Neural progenitor cell (in vitro differentiated cells): ENCODE measurements at regions not wholly inside any gene's neighbourhood (a gene's known extent, or its start where the extent isn't known, plus 50 kb on each side); places are given as distances from the start of the nearest gene placed in this dataset.

ENCODE experiments used
- DNase-seq: peaks from one replicate; pipeline ENCODE4 v3.0.0-alpha.2; 2016; ENCODE audit warnings: low spot score
- H2AFZ ChIP-seq: fragments of 200-600 bp; sonication (generic); replicated peaks from 2 replicates; pipeline ENCODE4 v1.6.1; 2016; ENCODE audit warnings: antibody characterized with exemption
- H3F3A ChIP-seq: fragments of 200-600 bp; sonication (generic); 2 replicates; pipeline ENCODE4 v1.6.1; 2016; ENCODE audit warnings: antibody characterized with exemption, low read depth
- H3K27ac ChIP-seq: fragments of 200-600 bp; sonication (generic); 2 replicates; pipeline ENCODE4 v1.5.1; 2016; ENCODE audit warnings: mild to moderate bottlenecking
- H3K27me3 ChIP-seq: fragments of 200-600 bp; sonication (generic); 2 replicates; pipeline ENCODE4 v1.6.1; 2016; ENCODE audit warnings: mild to moderate bottlenecking, moderate library complexity
- H3K36me3 ChIP-seq: fragments of 200-600 bp; sonication (generic); 2 replicates; pipeline ENCODE4 v1.5.1; 2016
- H3K4me1 ChIP-seq: fragments of 200-600 bp; sonication (generic); 2 replicates; pipeline ENCODE4 v1.6.1; 2016; ENCODE audit warnings: mixed run types
- H3K4me2 ChIP-seq: fragments of 200-600 bp; sonication (generic); 2 replicates; pipeline ENCODE4 v1.6.1; 2016
- H3K4me3 ChIP-seq: fragments of 200-600 bp; sonication (generic); 2 replicates; pipeline ENCODE4 v1.5.1; 2016
- H3K79me2 ChIP-seq: fragments of 200-600 bp; sonication (generic); 2 replicates; pipeline ENCODE4 v1.6.1; 2016; ENCODE audit warnings: low read depth
- H3K9ac ChIP-seq: fragments of 200-600 bp; sonication (generic); 2 replicates; pipeline ENCODE4 v1.6.1; 2016
- H3K9me3 ChIP-seq: fragments of 200-600 bp; sonication (generic); 2 replicates; pipeline ENCODE4 v1.5.1; 2016; ENCODE audit warnings: low read depth
- H4K20me1 ChIP-seq: fragments of 200-600 bp; sonication (generic); 2 replicates; pipeline ENCODE4 v1.6.1; 2016; ENCODE audit warnings: low read depth
- H3K27ac Mint-ChIP-seq: 3 replicates; pipeline ENCODE4 v1.8.0; 2021; ENCODE audit warnings: mixed read lengths
- H3K27me3 Mint-ChIP-seq: 2 replicates; pipeline ENCODE4 v1.8.0; 2022; ENCODE audit warnings: low read depth, mild to moderate bottlenecking, inconsistent platforms, moderate library complexity, mixed read lengths; ENCODE audit not compliant: insufficient read depth
- H3K36me3 Mint-ChIP-seq: 3 replicates; pipeline ENCODE4 v1.8.0; 2021; ENCODE audit warnings: mixed read lengths
- H3K4me1 Mint-ChIP-seq: 3 replicates; pipeline ENCODE4 v1.8.0; 2021; ENCODE audit warnings: mixed read lengths
- H3K4me3 Mint-ChIP-seq: 3 replicates; pipeline ENCODE4 v1.8.0; 2021; ENCODE audit warnings: mild to moderate bottlenecking, moderate library complexity, mixed read lengths
- H3K9me3 Mint-ChIP-seq: 3 replicates; pipeline ENCODE4 v1.8.0; 2020; ENCODE audit warnings: mixed read lengths
- EZH2 ChIP-seq: fragments of 200-600 bp; sonication (generic); IDR thresholded peaks from 2 replicates; pipeline ENCODE4 v1.6.1; 2017; ENCODE audit warnings: antibody characterized with exemption, mild to moderate bottlenecking, moderate library complexity
- EZH2phosphoT487 ChIP-seq: fragments of 200-600 bp; sonication (generic); IDR thresholded peaks from 2 replicates; pipeline ENCODE4 v1.6.1; 2017; ENCODE audit warnings: antibody characterized with exemption
- TF ChIP-seq, protein P1 (sequence below): fragments of 200-600 bp; sonication (generic); IDR thresholded peaks from 2 replicates; pipeline ENCODE4 v1.5.1; 2017; ENCODE audit warnings: antibody characterized with exemption, mild to moderate bottlenecking

DNA sequence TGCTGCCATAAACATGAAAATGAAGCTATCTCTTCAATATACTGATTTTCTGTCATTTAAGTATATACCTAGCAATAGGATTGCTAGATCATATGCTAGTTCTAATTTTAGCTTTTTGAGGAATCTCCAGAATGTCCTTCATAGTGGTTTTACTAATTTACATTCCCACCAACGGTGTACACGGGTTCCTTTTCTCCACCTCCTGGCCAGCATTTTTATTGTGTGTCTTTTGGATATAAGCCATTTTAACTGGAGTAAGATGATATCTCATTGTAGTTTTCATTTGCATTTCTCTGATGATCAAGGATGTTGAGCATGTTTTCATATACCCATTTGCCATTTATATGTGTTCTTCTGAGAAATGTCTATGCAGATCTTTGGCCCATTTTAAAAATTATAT lies 446.5 kb downstream of the GABRG2 start:
- Histone ChIP-seq H3K4me3 (no peak overlapping the region), H3K27ac (no peak overlapping the region), H2AFZ (no peak overlapping the region), H3K27me3 (no peaks in the 10 kb centered on the region), H3K4me1 (no peaks in the 10 kb centered on the region), H4K20me1 (no peaks in the 10 kb centered on the region), H3K79me2 (no peaks in the 10 kb centered on the region), H3K9me3 (no peaks in the 10 kb centered on the region), H3F3A (no peaks in the 10 kb centered on the region), H3K36me3 (no peaks in the 10 kb centered on the region), H3K4me2 (no peak overlapping the region), H3K9ac (no peak overlapping the region)
- Mint-ChIP-seq H3K4me3 (no peak overlapping the region), H3K36me3 (no peaks in the 10 kb centered on the region), H3K4me1 (no peaks in the 10 kb centered on the region), H3K27ac (no peak overlapping the region), H3K27me3 (no peaks in the 10 kb centered on the region), H3K9me3 (no peaks in the 10 kb centered on the region)
- DNase-seq: no peak
- TF ChIP-seq EZH2phosphoT487 (no peak), EZH2 (no peak)
- TF ChIP-seq, protein P1, sequence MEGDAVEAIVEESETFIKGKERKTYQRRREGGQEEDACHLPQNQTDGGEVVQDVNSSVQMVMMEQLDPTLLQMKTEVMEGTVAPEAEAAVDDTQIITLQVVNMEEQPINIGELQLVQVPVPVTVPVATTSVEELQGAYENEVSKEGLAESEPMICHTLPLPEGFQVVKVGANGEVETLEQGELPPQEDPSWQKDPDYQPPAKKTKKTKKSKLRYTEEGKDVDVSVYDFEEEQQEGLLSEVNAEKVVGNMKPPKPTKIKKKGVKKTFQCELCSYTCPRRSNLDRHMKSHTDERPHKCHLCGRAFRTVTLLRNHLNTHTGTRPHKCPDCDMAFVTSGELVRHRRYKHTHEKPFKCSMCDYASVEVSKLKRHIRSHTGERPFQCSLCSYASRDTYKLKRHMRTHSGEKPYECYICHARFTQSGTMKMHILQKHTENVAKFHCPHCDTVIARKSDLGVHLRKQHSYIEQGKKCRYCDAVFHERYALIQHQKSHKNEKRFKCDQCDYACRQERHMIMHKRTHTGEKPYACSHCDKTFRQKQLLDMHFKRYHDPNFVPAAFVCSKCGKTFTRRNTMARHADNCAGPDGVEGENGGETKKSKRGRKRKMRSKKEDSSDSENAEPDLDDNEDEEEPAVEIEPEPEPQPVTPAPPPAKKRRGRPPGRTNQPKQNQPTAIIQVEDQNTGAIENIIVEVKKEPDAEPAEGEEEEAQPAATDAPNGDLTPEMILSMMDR: no peak

DNA sequence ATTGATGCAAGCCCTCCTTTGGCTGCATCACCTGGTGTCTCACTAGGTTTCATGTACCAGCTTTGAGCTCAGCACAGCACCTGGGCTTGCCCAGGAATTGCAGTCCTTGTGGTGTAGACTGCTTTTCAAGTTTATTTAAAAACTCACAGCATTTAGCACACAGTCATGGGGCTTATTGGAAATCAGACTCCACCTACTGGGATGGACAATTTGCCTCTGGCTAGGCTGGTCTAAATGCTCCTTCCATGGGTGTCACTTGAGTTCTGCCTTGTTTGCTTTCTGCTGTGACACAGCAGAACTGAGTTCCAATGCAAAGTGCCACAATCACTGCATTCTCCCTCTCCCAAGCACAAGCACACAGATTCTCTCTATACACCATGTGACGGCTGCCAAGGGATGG lies 453.3 kb downstream of the GABRG2 start:
- H3K79me2 ChIP-seq: no peaks in the 10 kb centered on the region
- no peak overlapping the region for H2AFZ ChIP-seq
- H3K4me1 Mint-ChIP-seq: no peaks in the 10 kb centered on the region
- H3K4me2 ChIP-seq: no peak overlapping the region
- DNase-seq: no peak
- H3K4me1 ChIP-seq: no peaks in the 10 kb centered on the region
- no peak overlapping the region for H3K27ac ChIP-seq
- peaks cover 4% of the 10 kb centered on the region for H3K9me3 Mint-ChIP-seq
- H3K4me3 Mint-ChIP-seq: no peak overlapping the region
- H3K27me3 ChIP-seq: no peaks in the 10 kb centered on the region
- H3K36me3 ChIP-seq: no peaks in the 10 kb centered on the region
- TF ChIP-seq EZH2phosphoT487 (no peak), EZH2 (no peak)
- TF ChIP-seq, protein P1: no peak
- no peaks in the 10 kb centered on the region for H4K20me1 ChIP-seq
- no peaks in the 10 kb centered on the region for H3F3A ChIP-seq
- H3K27ac Mint-ChIP-seq: no peak overlapping the region
- H3K9me3 ChIP-seq: no peaks in the 10 kb centered on the region
- no peak overlapping the region for H3K4me3 ChIP-seq
- H3K9ac ChIP-seq: no peak overlapping the region
- H3K36me3 Mint-ChIP-seq: no peaks in the 10 kb centered on the region
- no peaks in the 10 kb centered on the region for H3K27me3 Mint-ChIP-seq

GRCh38 chr5:162529209-162529608 lies 461.6 kb downstream of the GABRG2 start:
- Mint-ChIP-seq H3K9me3 (no peaks in the 10 kb centered on the region), H3K4me3 (no peak overlapping the region), H3K4me1 (no peaks in the 10 kb centered on the region), H3K36me3 (no peaks in the 10 kb centered on the region), H3K27me3 (no peaks in the 10 kb centered on the region), H3K27ac (no peak overlapping the region)
- H3K36me3 ChIP-seq: no peaks in the 10 kb centered on the region
- no peaks in the 10 kb centered on the region for H3F3A ChIP-seq
- no peaks in the 10 kb centered on the region for H3K27me3 ChIP-seq
- DNase-seq: no peak
- no peak overlapping the region for H2AFZ ChIP-seq
- no peak overlapping the region for H3K9ac ChIP-seq
- H3K4me2 ChIP-seq: no peak overlapping the region
- H4K20me1 ChIP-seq: no peaks in the 10 kb centered on the region
- TF ChIP-seq EZH2phosphoT487: no peak
- no peak overlapping the region for H3K4me3 ChIP-seq
- H3K4me1 ChIP-seq: no peaks in the 10 kb centered on the region
- H3K9me3 ChIP-seq: no peaks in the 10 kb centered on the region
- H3K79me2 ChIP-seq: no peaks in the 10 kb centered on the region
- no peak overlapping the region for H3K27ac ChIP-seq

DNA sequence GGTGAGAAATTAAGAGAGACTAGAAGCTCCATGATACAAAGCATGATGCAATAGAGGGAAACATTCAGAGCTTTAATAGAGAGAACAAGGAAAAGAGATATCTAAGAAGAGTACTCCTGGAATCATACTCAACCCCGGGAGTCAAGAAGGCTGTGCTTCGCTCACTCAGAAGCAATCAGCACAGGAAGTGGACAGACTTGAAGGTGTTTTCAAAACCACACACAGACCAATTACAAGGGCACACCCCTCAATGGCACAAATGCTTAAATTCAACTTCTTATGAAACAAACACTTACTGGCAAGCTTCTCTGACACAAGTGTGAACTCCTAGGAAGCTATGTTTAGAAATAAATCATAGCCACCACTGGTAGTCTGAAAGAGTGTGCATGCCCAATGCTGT lies 462.3 kb downstream of the GABRG2 start:
- Mint-ChIP-seq H3K27me3 (no peaks in the 10 kb centered on the region), H3K4me3 (no peak overlapping the region), H3K36me3 (no peaks in the 10 kb centered on the region), H3K27ac (no peak overlapping the region), H3K9me3 (no peaks in the 10 kb centered on the region), H3K4me1 (no peaks in the 10 kb centered on the region)
- Histone ChIP-seq H2AFZ (no peak overlapping the region), H3K4me1 (no peaks in the 10 kb centered on the region), H3K9me3 (no peaks in the 10 kb centered on the region), H3K4me2 (no peak overlapping the region), H3F3A (no peaks in the 10 kb centered on the region), H3K79me2 (no peaks in the 10 kb centered on the region), H3K4me3 (no peak overlapping the region), H4K20me1 (no peaks in the 10 kb centered on the region), H3K9ac (no peak overlapping the region), H3K27me3 (no peaks in the 10 kb centered on the region), H3K36me3 (no peaks in the 10 kb centered on the region), H3K27ac (no peak overlapping the region)
- no peak for DNase-seq
- TF ChIP-seq EZH2phosphoT487 (no peak), EZH2 (no peak)
- TF ChIP-seq, protein P1: no peak
